Stimulated activated CD4-positive, alpha-beta T cell treated with anti-CD3 and anti-CD28 coated beads, Interleukin-2, amount 100 ng/mL, for 24 hours (primary cell): ENCODE measurements at regions not wholly inside any gene's neighbourhood (a gene's known extent, or its start where the extent isn't known, plus 50 kb on each side); places are given as distances from the start of the nearest gene placed in this dataset.

ENCODE experiments used
- DNase-seq, 2 donors: peaks; one replicate each; pipeline ENCODE4 v3.0.0-alpha.2; 2020

DNA sequence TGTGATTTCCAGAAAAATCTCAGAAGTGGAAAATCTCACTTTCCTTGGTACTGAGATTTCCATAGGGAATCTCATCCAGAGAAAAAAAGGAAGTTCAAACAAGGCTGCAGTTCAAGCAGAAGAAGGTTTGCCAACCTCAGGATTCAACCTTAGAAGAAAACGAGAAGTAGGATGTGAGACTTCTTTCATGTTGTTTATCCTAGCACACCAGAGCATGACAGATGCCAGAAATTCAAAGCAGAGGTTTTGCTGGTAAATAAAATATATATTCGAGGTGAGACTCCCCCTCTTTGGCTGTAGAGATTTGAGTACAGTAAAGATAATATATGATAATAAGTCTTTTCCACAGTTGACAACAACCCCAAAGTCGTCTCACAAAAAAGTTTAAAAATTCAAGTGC lies 116.9 kb upstream of the SMC2 start:
- no peak for DNase-seq

DNA sequence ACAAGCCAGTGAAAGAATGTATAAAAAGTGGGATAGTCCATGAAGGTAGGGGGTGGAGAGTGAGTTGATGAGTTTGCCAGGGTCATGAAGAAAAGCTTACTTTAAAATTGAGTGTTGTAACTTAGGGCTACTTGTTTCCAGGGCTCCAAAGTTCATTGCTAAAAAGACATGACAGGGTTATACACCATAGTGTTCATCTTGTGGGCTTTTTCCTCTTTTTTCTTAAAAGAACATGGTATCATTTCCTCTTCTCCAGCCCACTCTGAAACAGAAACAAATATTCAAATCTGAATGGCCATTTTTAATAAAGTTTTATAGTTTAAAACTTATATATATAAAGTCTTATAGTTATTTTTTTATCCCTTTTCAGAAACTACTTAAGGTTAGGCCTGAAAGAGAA lies 115.7 kb upstream of the SMC2 start:
- DNase-seq, result no peak

DNA sequence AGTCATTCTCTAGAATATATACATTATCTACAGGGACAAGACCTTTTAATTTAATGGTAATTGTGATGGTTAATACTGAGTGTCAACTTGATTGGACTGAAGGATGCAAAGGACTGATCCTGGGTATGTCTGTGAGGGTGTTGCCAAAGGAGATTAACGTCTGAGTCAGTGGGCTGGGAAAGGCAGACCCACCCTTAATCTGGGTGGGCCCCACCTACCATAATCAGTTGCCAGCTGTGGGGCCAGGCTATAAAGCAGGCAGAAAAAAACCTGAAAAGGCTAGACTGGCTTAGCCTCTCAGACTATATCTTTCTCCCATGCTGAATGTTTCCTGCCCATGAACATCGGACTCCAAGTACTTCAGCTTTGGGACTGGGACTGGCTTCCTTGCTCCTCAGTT lies 112.2 kb upstream of the SMC2 start:
- DNase-seq, result no peak

DNA sequence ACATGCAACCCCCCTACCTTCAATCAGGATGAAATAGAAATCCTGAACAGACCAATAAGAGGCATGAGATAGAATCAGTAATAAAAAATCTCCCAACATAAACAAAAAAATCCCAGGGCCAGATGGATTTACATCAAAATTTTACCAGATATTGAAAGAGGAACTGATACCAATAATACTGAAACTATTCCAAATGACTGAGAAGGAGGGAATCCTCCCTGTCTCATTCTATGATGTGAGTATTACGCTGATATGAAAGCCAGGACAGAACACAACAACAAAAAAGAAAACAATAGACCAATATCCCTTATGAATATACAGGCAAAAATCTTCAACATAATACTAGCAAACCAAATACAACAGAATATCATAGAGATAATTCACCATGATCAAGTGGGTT lies 109.0 kb upstream of the SMC2 start:
- DNase-seq, result no peak

DNA sequence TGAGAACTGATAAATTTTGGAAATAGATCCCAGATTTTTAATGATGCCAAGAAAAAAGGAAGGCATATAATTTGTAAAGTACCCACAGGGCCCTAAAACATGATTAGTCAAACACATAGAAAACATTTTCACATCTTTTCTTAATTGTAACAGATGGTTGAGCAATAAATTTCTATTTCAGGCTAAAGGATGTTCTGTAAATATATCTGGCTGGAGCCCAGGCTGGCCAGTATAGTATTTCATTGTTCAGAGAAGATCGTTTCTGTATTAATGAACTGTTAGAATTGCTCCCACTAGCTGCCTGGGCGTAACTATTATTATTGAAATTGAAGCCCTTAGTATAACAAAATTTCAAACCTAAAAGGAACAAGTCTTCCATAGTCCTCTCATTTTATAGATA lies 105.3 kb upstream of the SMC2 start:
- no peak for DNase-seq

DNA sequence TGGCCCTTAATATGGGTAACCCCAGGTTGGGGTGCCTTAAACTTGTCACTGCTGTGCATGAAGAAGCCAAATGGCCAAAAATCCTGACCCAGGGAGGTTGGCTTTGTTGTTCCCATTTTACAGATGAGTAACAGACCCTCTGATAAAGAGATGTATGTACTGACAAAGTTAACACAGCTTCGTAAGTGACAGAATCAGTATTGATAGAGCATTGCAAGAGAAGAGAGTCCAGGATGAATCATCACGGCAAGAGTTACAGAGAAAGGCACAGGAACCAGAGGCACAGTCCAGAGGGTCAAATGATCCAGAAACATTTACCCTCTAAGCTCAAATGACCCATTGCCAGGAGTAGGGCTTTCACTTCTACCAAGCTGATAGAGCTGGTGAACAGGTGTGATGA lies 103.8 kb upstream of the SMC2 start:
- DNase-seq, result no peak

DNA sequence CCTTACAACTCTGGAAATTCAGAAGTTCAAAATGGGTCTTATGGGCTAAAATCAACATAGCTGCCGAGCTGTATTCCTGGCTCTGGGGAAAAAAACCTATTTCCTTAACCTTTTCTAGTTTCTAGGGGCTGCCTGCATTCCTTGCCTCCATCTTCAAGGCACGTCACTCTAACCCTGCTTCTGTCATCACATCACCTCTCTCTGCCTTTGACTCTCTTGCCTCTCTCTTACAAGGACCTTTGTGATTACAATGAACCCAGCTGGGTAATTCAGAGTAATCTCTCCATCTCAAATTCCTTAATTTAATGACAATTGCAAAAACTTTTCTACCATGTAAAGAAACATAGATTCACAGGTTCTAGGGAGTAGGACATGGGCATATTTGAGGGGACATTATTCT lies 103.1 kb upstream of the SMC2 start:
- no peak for DNase-seq

DNA sequence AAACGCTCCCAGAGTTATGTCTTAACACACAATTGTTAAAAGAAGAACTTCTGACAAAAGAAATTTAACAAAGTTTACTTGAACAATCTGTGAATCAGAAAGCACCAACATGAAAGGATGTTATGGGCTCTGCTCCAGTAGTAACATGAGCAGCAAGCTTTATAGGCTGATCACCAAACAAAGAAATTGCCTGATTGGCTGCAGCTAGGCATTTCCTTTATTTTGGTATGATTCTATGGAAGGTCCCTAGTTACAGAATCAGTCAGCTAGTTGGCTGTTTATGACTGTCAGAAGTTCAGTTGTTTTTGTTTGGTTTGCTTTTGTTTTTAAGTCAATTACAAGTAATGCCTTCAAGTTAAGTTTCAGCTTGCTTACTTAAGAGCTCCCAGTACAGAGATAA lies 102.4 kb upstream of the SMC2 start:
- no peak for DNase-seq

DNA sequence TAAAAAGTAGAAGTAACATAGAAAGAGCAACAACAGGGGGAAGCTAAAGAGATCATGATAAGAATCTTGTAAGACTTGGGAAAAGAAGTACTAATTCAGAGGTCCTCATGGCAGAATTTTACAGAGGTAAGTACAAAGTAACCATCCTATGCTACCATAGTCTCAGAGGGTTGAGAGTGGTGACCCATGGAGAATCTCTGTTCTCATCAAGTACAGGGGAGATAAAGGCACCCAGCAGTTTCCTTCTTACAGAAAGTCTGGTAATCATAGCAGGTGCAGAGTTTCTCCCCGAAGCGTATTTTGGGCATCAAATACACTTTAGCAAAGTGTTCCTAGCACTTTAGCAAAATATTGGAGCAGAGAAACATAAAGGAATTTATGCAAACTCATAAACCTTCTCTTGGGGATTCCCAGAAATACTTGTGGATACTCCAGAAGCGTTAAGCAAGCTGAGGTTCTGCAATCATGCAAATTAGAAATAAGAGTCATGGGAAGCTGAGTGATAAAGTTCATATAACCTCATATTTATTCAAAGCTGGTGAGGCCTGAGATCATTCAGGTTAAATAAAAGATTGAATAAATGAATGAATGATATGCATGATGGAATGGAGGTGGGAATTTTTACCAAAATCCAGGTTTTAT lies 101.0 kb upstream of the SMC2 start:
- DNase-seq, result no peak

DNA sequence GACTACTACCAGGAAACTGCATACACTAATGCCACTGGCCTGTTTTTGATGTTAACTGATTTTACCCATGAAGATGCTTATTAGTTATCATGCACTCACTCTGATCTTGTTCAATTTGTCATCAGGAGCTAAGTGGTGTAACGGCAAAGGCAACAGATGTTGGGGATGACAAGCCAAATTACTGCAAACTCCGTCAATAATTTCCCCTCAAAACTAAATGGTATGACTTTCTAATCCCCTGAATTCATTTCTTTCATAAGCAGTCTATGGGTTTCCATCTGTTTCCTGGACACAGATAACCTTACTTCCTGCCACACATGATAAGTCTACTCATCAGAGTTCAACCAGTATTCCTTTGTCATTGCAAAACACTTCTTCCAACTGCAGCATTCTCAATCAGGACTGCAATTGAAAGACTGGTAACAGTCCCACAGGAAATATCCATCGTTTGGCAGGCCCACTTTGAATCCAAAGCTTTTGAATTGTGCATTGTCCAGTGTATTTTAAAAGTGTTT lies 96.2 kb upstream of the SMC2 start:
- DNase-seq, result no peak

DNA sequence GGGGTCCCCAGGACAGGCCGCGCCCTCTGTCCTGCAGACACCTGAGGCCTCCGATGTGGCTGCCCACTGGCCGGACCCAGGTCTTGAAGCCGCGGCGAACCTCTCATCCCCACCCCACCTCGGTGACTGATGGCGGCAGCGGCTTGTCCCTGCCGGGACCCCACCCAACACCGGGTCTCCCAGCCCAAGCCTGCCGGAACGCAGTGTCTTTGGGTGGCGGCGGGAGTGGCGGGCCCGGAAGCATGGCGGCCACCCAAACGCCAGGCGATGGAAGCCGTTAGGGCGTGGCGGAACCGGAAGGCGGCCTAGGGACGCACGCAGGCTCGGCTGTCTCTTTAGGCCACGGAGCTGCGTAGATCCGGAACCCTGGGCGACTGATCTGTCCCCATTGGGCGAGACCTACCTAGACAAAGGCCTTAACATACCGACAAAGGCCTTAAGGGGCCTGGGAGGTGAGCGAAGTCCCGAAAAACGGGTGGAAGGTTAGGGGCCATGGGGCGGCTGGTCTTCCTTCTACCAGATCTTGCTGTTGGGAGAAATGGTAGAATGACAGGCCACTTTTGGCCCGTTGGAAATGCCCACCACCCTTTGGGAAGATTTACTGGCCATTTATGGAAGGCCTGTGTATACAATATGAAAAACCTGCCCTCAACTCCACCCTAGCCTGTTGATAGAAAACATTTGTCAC lies 94.6 kb upstream of the SMC2 start:
- no peak for DNase-seq

DNA sequence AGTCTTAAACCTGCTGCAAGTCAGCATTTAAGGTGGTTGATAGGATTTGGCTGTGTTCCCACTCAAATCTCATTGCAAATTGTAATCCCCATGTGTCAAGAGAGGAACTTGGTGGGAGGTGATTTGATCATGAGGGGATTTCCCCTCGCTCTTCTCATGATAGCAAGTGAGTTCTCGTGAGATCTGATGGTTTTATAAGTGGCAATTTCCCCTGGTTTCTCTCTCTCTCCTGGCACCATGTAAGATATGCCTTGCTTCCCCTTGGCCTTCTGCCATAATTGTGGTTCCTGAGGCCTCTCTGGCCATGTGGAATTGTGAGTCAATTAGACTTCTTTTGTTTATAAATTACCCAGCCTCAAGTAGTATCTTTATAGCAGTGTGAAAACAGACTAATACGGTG lies 84.3 kb upstream of the SMC2 start:
- no peak for DNase-seq

DNA sequence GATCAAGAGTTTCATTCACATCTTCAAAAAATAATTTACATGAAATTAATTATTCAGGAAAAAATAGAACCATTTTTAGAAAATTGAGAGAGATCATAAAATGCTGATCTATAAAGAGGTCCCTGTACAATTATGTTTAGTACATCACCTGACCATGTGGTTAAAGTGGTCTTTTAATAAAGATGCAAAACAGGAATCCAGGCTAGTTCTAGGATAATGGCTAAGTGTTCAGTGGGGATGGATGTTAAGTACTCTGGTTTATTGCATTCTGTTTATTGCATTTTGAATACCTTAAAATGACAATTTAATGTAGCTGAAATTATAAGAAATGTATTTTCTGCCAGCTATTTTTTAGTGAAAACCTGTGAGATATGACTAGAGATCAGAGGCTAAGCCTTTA lies 72.0 kb upstream of the SMC2 start:
- DNase-seq, result no peak

DNA sequence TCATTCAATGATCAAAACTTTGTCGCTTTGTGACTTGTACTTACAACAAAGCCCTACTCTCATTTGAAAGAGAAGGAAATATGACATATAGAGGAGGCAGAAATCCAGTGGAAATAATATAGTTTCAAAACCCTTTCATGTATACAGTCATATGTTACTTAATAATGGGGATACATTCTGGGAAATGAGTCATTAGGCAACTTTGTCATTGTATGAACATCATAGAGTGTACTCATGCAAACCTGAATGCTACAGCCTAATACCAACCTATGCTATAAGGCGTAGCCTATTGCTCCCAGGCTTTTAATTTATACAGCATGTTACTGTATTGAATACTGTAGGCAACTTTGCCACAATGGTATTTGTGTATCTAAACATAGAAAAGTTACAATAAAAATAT lies 69.0 kb upstream of the SMC2 start:
- no peak for DNase-seq

DNA sequence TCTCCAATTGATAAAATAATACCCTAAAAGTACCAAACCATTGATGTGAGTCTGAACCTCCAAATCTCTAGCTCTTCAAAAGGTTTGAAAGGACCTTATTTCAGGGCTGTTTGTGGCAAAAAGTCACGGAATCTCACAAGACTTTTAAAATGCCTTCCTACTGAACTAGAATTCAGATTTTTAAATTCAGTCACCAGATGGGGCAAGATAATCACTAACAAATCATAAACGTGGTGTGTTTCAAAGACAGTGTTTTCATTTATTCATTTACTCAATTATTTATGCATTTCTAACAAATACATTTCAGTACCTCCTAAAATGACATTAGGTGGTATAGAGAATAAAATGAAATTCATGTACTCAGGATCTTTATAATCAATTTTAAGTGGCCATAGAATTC lies 68.2 kb upstream of the SMC2 start:
- DNase-seq, result no peak

DNA sequence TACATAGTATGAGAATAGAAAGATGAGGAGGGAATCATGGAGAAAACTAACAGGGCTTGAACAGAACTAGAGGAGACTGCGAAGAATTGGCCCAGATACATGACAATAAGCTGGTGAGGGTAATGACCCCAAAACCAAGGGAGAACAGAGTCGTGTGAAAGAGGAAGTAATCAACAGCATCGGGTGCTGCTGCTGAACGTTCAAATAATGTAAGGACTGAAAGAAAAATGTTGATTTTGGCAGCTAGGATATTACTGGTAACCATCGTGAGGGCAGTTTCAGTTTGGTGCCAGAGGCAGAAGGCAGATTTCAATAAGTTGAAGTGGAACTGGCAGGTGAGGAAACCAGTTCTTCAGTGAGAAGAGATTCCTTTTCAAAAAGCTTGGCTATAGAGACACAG lies 66.8 kb upstream of the SMC2 start:
- DNase-seq, result no peak

DNA sequence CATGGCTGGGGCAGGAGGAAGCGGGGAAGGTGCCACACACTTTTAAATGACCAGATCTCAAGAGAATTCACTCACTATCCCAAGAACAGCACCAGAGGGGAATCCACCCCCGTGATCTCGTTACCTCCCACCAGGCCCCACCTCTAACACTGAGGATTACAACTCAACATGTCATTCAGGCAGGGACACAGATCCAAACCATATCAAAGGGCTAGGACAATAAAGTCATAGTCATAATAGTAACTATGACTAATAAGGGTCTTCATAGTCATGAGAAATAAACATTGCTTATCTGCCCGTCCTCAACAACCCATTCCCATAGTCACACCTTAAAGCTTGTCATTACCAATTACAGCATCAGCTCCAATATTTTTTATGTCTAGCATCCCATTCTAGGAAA lies 65.3 kb upstream of the SMC2 start:
- DNase-seq, result peak; percentile 2 to 24
